T47D (cell line): ENCODE measurements at regions not wholly inside any gene's neighbourhood (a gene's known extent, or its start where the extent isn't known, plus 50 kb on each side); places are given as distances from the start of the nearest gene placed in this dataset.
"Not testable (repeated sequence)": the region's sequence is repeated elsewhere in the genome, so short reads cannot be mapped to it uniquely, and the experiment has no call there.

ENCODE experiments used
- DNase-seq, 2 experiments: peaks; one replicate each; pipeline versions ENCODE4 v3.0.0 to v3.0.0-alpha.2; 2011 to 2012; ENCODE audit warnings: low read depth in 1 of 2, low spot score in 1 of 2
- JUND ChIP-seq: IDR thresholded peaks from 2 replicates; pipeline ENCODE4 v1.6.1; 2012; ENCODE audit warnings: low read depth
- in situ Hi-C: cut with HindIII; loops from 2 replicates; pipeline ENCODE4 v1.10.0; 2016; ENCODE audit warnings: low sequenced_read_pairs, low pct_unique_long_range_greater_than_20kb

GRCh38 chr14:56056031-56056430 lies 62.2 kb upstream of the PELI2 start:
- in situ Hi-C loops: no loop called here
- no peak for DNase-seq
- no peak for TF ChIP-seq JUND

- TF ChIP-seq JUND: no peak
- no peak for DNase-seq
- in situ Hi-C loops: no loop called here
These were observed 61.0 kb upstream of the PELI2 start for GRCh38 chr14:56057071-56057741.

DNA sequence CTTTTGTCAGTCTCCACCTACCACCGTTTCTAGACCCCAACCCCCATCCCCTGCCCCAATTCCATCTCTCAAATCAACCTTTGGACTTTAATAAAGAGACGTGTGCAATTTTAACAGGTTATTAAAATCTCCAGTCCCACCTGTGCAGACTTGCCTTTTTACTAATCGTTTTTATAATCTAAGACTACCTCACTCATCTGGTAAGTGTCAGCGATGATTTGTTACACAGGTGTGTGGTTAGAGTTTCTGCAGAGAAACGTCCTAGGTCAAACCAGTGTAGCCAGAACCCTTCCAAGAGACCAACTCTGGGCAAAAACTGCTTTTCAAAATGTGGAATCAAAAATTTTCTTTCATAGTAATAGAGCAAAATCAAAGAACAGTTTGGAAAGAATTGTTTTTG lies 60.4 kb upstream of the PELI2 start:
- in situ Hi-C loops: no loop called here
- TF ChIP-seq JUND: no peak
- DNase-seq: no peak

DNA sequence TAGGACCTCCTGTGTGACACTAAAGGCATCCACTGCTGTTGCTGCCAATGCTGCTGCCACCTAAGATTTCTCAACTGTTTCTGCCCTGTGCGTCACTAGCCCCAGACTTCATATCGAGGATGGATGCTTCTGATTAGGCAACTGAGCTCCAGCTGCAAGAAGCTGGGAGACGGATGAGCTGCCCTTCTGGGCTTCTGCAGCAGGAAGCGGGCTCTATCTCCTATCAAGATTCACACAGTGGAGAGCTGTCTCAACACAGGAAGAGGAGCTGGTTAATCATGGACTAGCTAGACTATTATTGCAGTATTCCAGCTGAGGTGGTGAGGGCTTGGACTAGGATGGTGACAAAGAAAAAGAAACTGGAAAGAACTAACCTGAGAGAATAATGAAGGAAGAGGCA lies 59.2 kb upstream of the PELI2 start:
- TF ChIP-seq JUND: no peak
- DNase-seq: no peak
- in situ Hi-C loops: no loop called here

- in situ Hi-C loops: no loop called here
- DNase-seq: no peak
- TF ChIP-seq JUND: no peak
These were observed 57.2 kb upstream of the PELI2 start for GRCh38 chr14:56061051-56061450.

DNA sequence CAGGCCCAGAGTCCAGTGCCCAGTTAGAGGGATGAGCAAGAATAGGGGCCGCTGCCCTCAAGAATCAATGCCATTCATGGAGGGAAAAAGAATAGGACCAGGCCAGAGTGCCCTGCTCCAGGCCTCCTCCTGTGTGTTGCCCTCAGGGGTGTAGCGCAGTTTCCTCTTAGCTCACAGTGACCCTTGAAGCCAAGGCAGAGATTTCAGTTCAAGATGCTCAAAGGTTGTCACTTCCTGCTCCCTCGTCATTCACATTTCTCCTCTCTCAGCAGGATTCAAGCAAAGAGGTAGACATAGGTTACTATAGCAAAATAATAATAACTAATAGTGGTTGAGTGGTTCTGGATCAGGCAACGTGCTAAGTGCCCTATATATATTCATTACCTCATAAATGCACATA lies 55.1 kb upstream of the PELI2 start:
- in situ Hi-C loops: no loop called here
- no peak for DNase-seq
- no peak for TF ChIP-seq JUND

DNA sequence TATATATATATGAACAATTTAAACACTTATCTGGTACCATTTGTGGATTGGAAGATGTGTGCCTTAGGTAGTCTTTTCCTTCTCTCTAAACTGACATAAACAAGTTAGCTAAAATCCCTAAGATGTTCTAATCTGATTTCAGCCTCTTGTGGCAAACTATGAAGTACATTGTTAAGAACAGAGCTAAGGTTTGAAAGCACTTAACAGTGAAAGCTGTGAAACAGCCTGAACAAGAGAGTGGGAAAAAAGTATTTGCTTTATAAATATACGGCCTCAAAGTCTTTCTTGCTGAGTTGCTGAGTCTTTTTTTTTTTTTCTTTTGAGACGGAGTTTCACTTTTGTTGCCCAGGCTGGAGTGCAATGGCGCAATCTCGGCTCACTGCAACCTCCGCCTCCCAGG lies 53.7 kb upstream of the PELI2 start:
- no peak for DNase-seq
- TF ChIP-seq JUND: no peak
- in situ Hi-C loops: no loop called here

GRCh38 chr14:56065199-56065598 lies 53.0 kb upstream of the PELI2 start:
- in situ Hi-C loops, DNase-seq: not testable (repeated sequence)

GRCh38 chr14:56065621-56066290 lies 52.5 kb upstream of the PELI2 start:
- no peak for TF ChIP-seq JUND
- no peak for DNase-seq
- in situ Hi-C loops: no loop called here
